ENCODE measurements at regions not wholly inside any gene's neighbourhood (a gene's known extent, or its start where the extent isn't known, plus 50 kb on each side); places are given as distances from the start of the nearest gene placed in this dataset.
A peak's percentile ranks its signal among the peaks of the same experiment; 100 is the strongest.

DNA sequence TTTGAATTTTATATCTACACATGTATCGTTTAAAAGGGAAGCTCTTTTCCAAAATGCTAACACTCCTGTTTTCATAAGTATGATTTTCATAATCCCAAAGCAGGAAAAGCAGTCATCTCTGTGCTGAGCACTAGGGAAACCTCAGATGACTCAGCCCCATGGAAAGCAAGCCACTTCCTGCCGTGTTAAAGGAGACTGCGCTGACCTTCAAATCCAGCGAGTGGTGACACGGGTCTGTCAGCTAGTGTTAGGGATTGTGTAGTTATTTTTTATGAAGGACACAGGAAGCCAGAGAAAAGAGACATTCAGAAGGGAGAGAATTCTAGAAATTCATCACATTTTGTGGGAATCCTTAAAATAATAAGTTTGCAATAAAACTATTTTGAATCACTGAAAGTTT is 57.0 kb upstream of the CD93 start:
- H3K4ac ChIP-seq (ENCODE audit: low read depth, low read length): no peak overlapping the region
- H3K36me3 ChIP-seq (ENCODE audit: control insufficient read depth, insufficient read depth, low read length): no peaks in the 10 kb centered on the region
- peak overlapping the region; percentile 40 for H2BK5ac ChIP-seq (ENCODE audit: low read depth, low read length, poor library complexity, severe bottlenecking)
- in situ Hi-C loops (cut with MboI; ENCODE audit: low sequenced_read_pairs): no loop called here
- H2BK20ac ChIP-seq (ENCODE audit: low read depth, low read length): peak overlapping the region; percentile 68; the same call in 1 of the 2 replicates
- TF ChIP-seq FOS (IDR thresholded peaks at IDR 0.05; ENCODE audit: low read depth, low read length) (peak; percentile 72), RCOR1 (IDR thresholded peaks at IDR 0.05; ENCODE audit: insufficient replicate concordance, low read length) (no peak), RAD21 (IDR thresholded peaks at IDR 0.05; ENCODE audit: low read length) (no peak; the same call in 1 of the 2 replicates), MAZ (IDR thresholded peaks at IDR 0.05; ENCODE audit: borderline replicate concordance, low read depth, low read length) (no peak), MXI1 (IDR thresholded peaks at IDR 0.05; ENCODE audit: borderline replicate concordance, low read depth, low read length) (no peak)
- H3K14ac ChIP-seq (replicated peaks; ENCODE audit: low read depth, low read length): peak overlapping the region; percentile 47; the same call in 1 of the 2 replicates
- peaks cover 17% of the 10 kb centered on the region for H3K4me1 ChIP-seq (ENCODE audit: control insufficient read depth, insufficient read depth, low read length)
- H4K8ac ChIP-seq (ENCODE audit: low read depth in 2 of 2, low read length in 2 of 2): peak overlapping the region; percentile 65 to 88
- no peak overlapping the region for H4K5ac ChIP-seq (ENCODE audit: low read depth, low read length)
- H3K9me3 ChIP-seq (ENCODE audit: control insufficient read depth, insufficient read depth, low read length): no peaks in the 10 kb centered on the region
- intact Hi-C loops (cut with micrococcal nuclease): loop anchor here (10.0 kb wide), 1 partner anchor 212 kb away; the partner anchor contains the start of gene NXT1
- BruUV-seq (replicated peaks): no TSS peak
- ChIA-PET CTCF (interaction anchor here (0.7 to 0.9 kb wide), 3 partner anchors 8 to 189 kb away, joined by 3 to 4 read pairs (median 3); no protein-coding TSS in a partner anchor), POLR2A (ENCODE audit: unreplicated experiment) (no interaction called here)
- H3K23ac ChIP-seq (ENCODE audit: low read depth, low read length): no peak overlapping the region
- no peak overlapping the region for H3K18ac ChIP-seq (ENCODE audit: low read depth, low read length)
- no peak overlapping the region for H2AFZ ChIP-seq (replicated peaks; ENCODE audit: low read length, poor library complexity)
- dilution Hi-C loops (cut with HindIII; ENCODE audit: low sequenced_read_pairs, unreplicated experiment): no loop called here
- H3K79me1 ChIP-seq (ENCODE audit: low read depth in 1 of 2, low read length in 2 of 2): no peaks in the 10 kb centered on the region
- H2AK9ac ChIP-seq (replicated peaks; ENCODE audit: low read depth, low read length, poor library complexity): no peak overlapping the region
- no peak overlapping the region for H2BK15ac ChIP-seq (ENCODE audit: low read depth, low read length)
- ATAC-seq (ENCODE audit: low read depth) (peak; percentile 87), DNase-seq (peak; percentile 85)
- H4K91ac ChIP-seq (ENCODE audit: insufficient read depth, low read depth, low read length): no peak overlapping the region
- H2BK120ac ChIP-seq (ENCODE audit: low read depth, low read length): no peak overlapping the region
- H3K27me3 ChIP-seq (ENCODE audit: control insufficient read depth, insufficient read depth, low read length): no peaks in the 10 kb centered on the region
- no peak overlapping the region for H3K27ac ChIP-seq (ENCODE audit: insufficient read depth, low read length)
- no peak overlapping the region for H3K4me3 ChIP-seq (ENCODE audit: insufficient read depth, low read depth, low read length)
- H3K4me2 ChIP-seq (ENCODE audit: low read depth, low read length): no peak overlapping the region
- H2AK5ac ChIP-seq (ENCODE audit: low read depth, low read length): no peak overlapping the region
- WGBS, 2 experiments (ENCODE audit: extremely low coverage in 2 of 2, insufficient read length in 1 of 2): 0% methylated on average over 4 of the region's 5 CpGs; no CpG with 5 or more reads in 1 of the 2 experiments
- H3K56ac ChIP-seq (ENCODE audit: extremely low read depth, insufficient read depth, low read length): 0 out of 2 replicates have a peak overlapping the region, but pooled peaks have one; percentile 35
- H3K9ac ChIP-seq (ENCODE audit: low read depth, low read length): no peak overlapping the region
- H3K9me1 ChIP-seq (ENCODE audit: insufficient read depth, low read length): peaks cover 25% of the 10 kb centered on the region
- no peaks in the 10 kb centered on the region for H4K20me1 ChIP-seq (ENCODE audit: insufficient read depth, low read length)
